22Rv1 (cell line): ENCODE measurements at regions not wholly inside any gene's neighbourhood (a gene's known extent, or its start where the extent isn't known, plus 50 kb on each side); places are given as distances from the start of the nearest gene placed in this dataset.

Experiments used
- ZFX ChIP-seq: fragments of 450-650 bp; IDR thresholded peaks from 2 replicates; pipeline ENCODE4 v1.6.1; 2017; ENCODE audit warnings: antibody characterized with exemption, borderline replicate concordance
- TF ChIP-seq, protein P1 (sequence below): fragments of 450-650 bp; IDR thresholded peaks from 2 replicates; pipeline ENCODE4 v1.5.1; 2017; ENCODE audit warnings: mild to moderate bottlenecking

DNA sequence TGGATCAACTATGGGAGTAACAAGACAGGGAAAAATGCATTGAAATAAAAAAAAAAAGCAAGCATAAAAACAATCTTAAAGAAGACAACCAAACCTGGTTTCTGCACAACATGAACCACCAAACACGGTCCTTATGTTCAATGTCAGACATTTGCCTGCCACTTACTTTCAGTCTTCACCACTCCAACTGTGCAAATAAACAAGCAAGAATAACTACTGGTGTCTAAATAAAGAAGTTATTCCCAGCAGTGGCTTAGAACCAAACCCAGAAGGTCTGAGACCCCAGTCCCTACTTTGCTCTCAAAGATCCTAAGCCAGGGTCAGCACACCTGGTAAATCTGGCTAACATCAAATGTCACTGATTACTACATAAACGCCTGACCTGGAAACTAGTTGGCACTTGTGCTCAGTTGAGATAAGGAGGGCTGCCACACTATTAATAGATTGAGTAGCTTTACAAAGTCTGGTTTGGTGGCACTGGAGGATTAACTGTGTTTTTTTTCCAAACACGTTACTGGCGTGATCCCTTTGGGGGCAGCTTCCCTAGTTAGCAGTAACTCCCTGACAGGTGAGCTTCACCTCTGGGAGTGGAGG, 62.7 kb upstream of the ABLIM1 start:
- TF ChIP-seq, protein P1, sequence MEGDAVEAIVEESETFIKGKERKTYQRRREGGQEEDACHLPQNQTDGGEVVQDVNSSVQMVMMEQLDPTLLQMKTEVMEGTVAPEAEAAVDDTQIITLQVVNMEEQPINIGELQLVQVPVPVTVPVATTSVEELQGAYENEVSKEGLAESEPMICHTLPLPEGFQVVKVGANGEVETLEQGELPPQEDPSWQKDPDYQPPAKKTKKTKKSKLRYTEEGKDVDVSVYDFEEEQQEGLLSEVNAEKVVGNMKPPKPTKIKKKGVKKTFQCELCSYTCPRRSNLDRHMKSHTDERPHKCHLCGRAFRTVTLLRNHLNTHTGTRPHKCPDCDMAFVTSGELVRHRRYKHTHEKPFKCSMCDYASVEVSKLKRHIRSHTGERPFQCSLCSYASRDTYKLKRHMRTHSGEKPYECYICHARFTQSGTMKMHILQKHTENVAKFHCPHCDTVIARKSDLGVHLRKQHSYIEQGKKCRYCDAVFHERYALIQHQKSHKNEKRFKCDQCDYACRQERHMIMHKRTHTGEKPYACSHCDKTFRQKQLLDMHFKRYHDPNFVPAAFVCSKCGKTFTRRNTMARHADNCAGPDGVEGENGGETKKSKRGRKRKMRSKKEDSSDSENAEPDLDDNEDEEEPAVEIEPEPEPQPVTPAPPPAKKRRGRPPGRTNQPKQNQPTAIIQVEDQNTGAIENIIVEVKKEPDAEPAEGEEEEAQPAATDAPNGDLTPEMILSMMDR = no peak
- no peak for TF ChIP-seq ZFX
